ENCODE measurements at regions not wholly inside any gene's neighbourhood (a gene's known extent, or its start where the extent isn't known, plus 50 kb on each side); places are given as distances from the start of the nearest gene placed in this dataset.

- Histone ChIP-seq H3F3A (replicated peaks; ENCODE audit: insufficient read depth) (no peaks in the 10 kb centered on the region), H3K4me2 (peak overlapping the region; percentile 78), H3K4me3 (ENCODE audit: low read depth in 2 of 2, low read length in 1 of 2) (peak overlapping the region; percentile 45 to 59; a peak in 3 of 4 replicates), H2AFZ (ENCODE audit: low read depth) (0 out of 2 replicates have a peak overlapping the region, but pooled peaks have one; percentile 49), H3K27me3 (ENCODE audit: insufficient read depth) (no peaks in the 10 kb centered on the region), H3K4me1 (ENCODE audit: control insufficient read depth in 1 of 2, insufficient read depth in 2 of 2, low read depth in 1 of 2, low read length in 1 of 2) (peaks cover 0 to 5% of the 10 kb centered on the region in 2 experiments; a peak in 1 of 4 replicates), H3K79me2 (ENCODE audit: insufficient read depth) (no peaks in the 10 kb centered on the region), H3K9me2 (no peaks in the 10 kb centered on the region), H4K20me1 (ENCODE audit: insufficient read depth) (no peaks in the 10 kb centered on the region), H3K9ac (no peak overlapping the region), H3K9me3 (0 out of 2 replicates have a peak, but pooled peaks cover 5% of the 10 kb centered on the region), H3K36me3 (replicated peaks in 1 of 2; ENCODE audit: control insufficient read depth in 1 of 2, insufficient read depth in 2 of 2, low read length in 1 of 2) (no peaks in the 10 kb centered on the region), H3K27ac (ENCODE audit: low read depth in 2 of 2, low read length in 1 of 2) (no peak overlapping the region)
- DNase-seq, result peak; percentile 81
- TF ChIP-seq SMC3 (IDR thresholded peaks at IDR 0.05; ENCODE audit: low read depth, low read length), result peak; percentile 80
- TF ChIP-seq IRF3 (IDR thresholded peaks at IDR 0.05; ENCODE audit: low read depth, low read length), result no peak
- no peak for TF ChIP-seq GABPA (IDR thresholded peaks at IDR 0.05; ENCODE audit: low read depth)
- no peak for TF ChIP-seq MXI1 (IDR thresholded peaks at IDR 0.05; ENCODE audit: low read depth, low read length)
- TF ChIP-seq EZH2phosphoT487 (IDR thresholded peaks at IDR 0.05; ENCODE audit: borderline replicate concordance, low read depth), result no peak
- no peak for TF ChIP-seq USF2 (IDR thresholded peaks at IDR 0.05; ENCODE audit: borderline replicate concordance, low read depth, low read length)
- TF ChIP-seq ELF1 (IDR thresholded peaks at IDR 0.05), result no peak
- no peak for TF ChIP-seq EP300 (IDR thresholded peaks at IDR 0.05; ENCODE audit: borderline replicate concordance in 1 of 2, low read depth in 1 of 2, low read length in 1 of 2)
- TF ChIP-seq MEF2A (IDR thresholded peaks at IDR 0.05; ENCODE audit: borderline replicate concordance, low read depth), result no peak
- 0 out of 2 replicates have a peak, but pooled peaks have one; percentile 5 for TF ChIP-seq NRF1 (IDR thresholded peaks at IDR 0.05; ENCODE audit: low read depth, low read length)
- no peak for TF ChIP-seq POLR2AphosphoS5 (IDR thresholded peaks at IDR 0.05; ENCODE audit: low read depth, low read length)
- peak; percentile 71 for TF ChIP-seq RAD21 (IDR thresholded peaks at IDR 0.05; ENCODE audit: low read length)
- no peak for TF ChIP-seq TEAD4 (IDR thresholded peaks at IDR 0.05; ENCODE audit: borderline replicate concordance, insufficient read depth)
- TF ChIP-seq CTCF (IDR thresholded peaks at IDR 0.05), result peak; percentile 84
- no peak for TF ChIP-seq CHD2 (IDR thresholded peaks at IDR 0.05; ENCODE audit: low read length, partially characterized antibody)
- TF ChIP-seq RCOR1 (IDR thresholded peaks at IDR 0.05; ENCODE audit: low read length), result no peak
- TF ChIP-seq FOSL2 (IDR thresholded peaks at IDR 0.05; ENCODE audit: borderline replicate concordance, low read depth), result no peak
- POLR2A ChIA-PET, result no interaction called here
- whole genome bisulfite sequencing (ENCODE audit: low lambda C conversion rate), result 1% methylated on average over 10 of the region's 30 CpGs
- CTCF ChIA-PET, result interaction anchor here (0.6 to 6.3 kb wide), 110 partner anchors 9 to 990 kb away, joined by 3 to 174 read pairs (median 5); partner anchors contain the start of genes ATP2B2, SEC13 and TATDN2
Observed at GRCh38 chr3:10738688-10739372, 77.2 kb upstream of the SLC6A11 start.
